Osteocyte (in vitro differentiated cells): ENCODE measurements at regions not wholly inside any gene's neighbourhood (a gene's known extent, or its start where the extent isn't known, plus 50 kb on each side); places are given as distances from the start of the nearest gene placed in this dataset.

Experiments used
- DNase-seq: peaks from one replicate; pipeline ENCODE4 v3.0.0; 2021; ENCODE audit warnings: mixed read lengths; ENCODE audit not compliant: unreplicated experiment; ENCODE audit errors: extremely low spot score
- H3K27ac Mint-ChIP-seq: one replicate; pipeline ENCODE4 v1.8.0; 2021; ENCODE audit warnings: mild to moderate bottlenecking, mixed read lengths; ENCODE audit not compliant: unreplicated experiment
- H3K27me3 Mint-ChIP-seq: one replicate; pipeline ENCODE4 v1.8.0; 2021; ENCODE audit warnings: mixed read lengths; ENCODE audit not compliant: unreplicated experiment
- H3K36me3 Mint-ChIP-seq: one replicate; pipeline ENCODE4 v1.8.0; 2021; ENCODE audit warnings: mixed read lengths; ENCODE audit not compliant: unreplicated experiment
- H3K4me1 Mint-ChIP-seq: one replicate; pipeline ENCODE4 v1.8.0; 2021; ENCODE audit warnings: mixed read lengths; ENCODE audit not compliant: unreplicated experiment
- H3K4me3 Mint-ChIP-seq: one replicate; pipeline ENCODE4 v1.8.0; 2021; ENCODE audit warnings: mild to moderate bottlenecking, moderate library complexity, mixed read lengths; ENCODE audit not compliant: unreplicated experiment
- H3K9me3 Mint-ChIP-seq: one replicate; pipeline ENCODE4 v1.8.0; 2021; ENCODE audit warnings: mixed read lengths; ENCODE audit not compliant: unreplicated experiment
- TF ChIP-seq, protein P1 (sequence below): fragments of 200-600 bp; sonication (generic); IDR thresholded peaks from 2 replicates; pipeline ENCODE4 v1.5.0; 2021; ENCODE audit warnings: antibody characterized with exemption, mild to moderate bottlenecking, moderate library complexity

DNA sequence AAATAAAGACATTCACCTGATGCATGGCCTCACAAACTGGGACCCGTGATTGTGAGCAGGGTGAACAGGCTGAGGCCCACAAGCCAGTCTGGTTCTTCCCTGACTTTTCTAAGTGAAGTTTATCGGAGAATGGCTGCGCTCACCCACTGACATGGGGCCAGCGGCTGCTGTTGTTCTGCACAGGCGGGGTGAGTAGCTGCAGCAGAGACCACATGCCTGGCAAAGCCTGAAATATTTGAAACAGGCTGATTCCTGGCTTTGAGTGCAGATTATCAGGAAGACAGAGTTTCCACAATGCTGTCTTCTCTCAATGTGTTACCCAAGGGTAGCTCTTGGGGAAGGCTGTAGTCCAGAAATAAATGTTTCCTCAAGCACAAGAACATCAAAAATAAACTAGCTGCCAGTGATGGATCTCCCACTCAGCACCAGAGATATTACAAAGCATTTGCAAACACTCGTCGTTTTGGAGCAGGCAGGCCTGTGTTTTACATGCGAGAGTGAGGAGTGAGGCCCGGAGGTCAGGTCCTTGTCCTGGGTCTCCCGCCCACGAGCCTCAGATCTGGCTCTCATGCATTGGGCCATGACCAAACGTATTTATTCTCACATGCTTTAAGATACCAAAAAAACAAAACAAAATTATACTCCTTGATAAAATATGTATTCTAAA, 647.1 kb downstream of the GALR1 start:
- Mint-ChIP-seq H3K4me3 (no peak overlapping the region), H3K36me3 (no peaks in the 10 kb centered on the region), H3K4me1 (peaks cover 3% of the 10 kb centered on the region), H3K27ac (no peak overlapping the region), H3K27me3 (no peaks in the 10 kb centered on the region), H3K9me3 (no peaks in the 10 kb centered on the region)
- no peak for DNase-seq
- TF ChIP-seq, protein P1, sequence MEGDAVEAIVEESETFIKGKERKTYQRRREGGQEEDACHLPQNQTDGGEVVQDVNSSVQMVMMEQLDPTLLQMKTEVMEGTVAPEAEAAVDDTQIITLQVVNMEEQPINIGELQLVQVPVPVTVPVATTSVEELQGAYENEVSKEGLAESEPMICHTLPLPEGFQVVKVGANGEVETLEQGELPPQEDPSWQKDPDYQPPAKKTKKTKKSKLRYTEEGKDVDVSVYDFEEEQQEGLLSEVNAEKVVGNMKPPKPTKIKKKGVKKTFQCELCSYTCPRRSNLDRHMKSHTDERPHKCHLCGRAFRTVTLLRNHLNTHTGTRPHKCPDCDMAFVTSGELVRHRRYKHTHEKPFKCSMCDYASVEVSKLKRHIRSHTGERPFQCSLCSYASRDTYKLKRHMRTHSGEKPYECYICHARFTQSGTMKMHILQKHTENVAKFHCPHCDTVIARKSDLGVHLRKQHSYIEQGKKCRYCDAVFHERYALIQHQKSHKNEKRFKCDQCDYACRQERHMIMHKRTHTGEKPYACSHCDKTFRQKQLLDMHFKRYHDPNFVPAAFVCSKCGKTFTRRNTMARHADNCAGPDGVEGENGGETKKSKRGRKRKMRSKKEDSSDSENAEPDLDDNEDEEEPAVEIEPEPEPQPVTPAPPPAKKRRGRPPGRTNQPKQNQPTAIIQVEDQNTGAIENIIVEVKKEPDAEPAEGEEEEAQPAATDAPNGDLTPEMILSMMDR, result no peak

DNA sequence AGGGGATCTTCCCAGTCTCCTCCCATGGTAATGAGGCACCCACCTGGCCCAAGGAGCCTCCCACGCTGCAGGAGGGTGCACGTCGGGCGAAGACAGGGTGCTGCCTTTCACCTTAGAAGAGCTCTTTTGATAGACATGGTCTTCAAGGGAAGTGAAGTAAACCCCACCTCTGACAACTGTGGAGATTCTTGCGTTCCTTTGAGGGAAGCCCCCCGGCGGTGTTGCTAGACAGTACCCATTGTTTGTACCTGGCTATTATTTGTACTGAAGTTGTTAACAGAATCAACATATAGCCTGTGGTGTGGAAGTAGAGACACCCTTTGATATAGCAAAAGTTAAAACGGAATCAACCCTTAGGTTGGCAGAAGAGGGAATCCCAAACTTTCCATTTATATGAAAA, 648.0 kb downstream of the GALR1 start:
- Mint-ChIP-seq H3K9me3 (no peaks in the 10 kb centered on the region), H3K27ac (no peak overlapping the region), H3K36me3 (no peaks in the 10 kb centered on the region), H3K4me1 (peaks cover 3% of the 10 kb centered on the region), H3K27me3 (no peaks in the 10 kb centered on the region), H3K4me3 (no peak overlapping the region)
- no peak for DNase-seq
- TF ChIP-seq, protein P1, result no peak

DNA sequence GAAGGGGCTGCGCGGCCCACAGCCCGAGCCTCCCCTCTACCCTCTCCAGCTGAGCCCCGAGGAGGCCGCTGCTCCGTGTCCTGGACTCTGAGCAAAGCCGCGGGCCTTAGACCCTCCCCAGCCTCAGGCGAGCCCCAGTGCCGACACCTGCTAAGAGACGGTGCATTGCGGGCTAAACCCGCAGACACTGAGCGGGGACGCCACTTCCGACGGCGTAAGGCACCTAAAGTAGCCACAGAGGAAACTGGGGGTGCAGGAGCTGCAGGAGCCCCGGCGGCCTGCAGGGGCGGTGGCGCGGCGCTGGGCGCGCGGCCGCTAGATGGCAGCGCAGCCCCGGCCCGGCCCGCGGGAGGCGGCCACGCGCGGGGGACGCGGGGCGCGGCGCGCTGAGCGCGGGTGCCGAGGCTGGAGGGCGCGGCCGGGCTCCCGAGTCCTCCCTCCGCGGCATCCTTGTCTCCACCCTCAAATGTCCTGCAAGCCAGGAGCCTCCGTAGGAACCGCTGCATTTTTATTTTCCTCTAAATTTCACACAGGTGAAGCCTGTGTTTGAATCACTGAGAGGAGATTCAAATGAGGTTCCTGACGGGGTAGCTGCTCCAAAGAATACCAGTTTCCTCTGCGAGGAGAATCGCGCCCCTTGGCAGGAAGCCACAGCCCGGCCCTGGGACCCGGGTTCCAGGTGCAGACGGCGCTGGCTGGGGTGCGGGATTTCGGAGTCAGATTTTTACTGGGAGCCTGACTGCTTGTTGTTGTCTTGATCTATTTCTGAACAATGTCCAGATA, 650.5 kb downstream of the GALR1 start:
- H3K36me3 Mint-ChIP-seq, result no peaks in the 10 kb centered on the region
- H3K27ac Mint-ChIP-seq, result no peak overlapping the region
- H3K27me3 Mint-ChIP-seq, result no peaks in the 10 kb centered on the region
- H3K4me3 Mint-ChIP-seq, result peak overlapping the region; percentile 29
- no peak for DNase-seq
- H3K4me1 Mint-ChIP-seq, result peaks cover 3% of the 10 kb centered on the region
- H3K9me3 Mint-ChIP-seq, result no peaks in the 10 kb centered on the region
- TF ChIP-seq, protein P1, result peak; percentile 69

DNA sequence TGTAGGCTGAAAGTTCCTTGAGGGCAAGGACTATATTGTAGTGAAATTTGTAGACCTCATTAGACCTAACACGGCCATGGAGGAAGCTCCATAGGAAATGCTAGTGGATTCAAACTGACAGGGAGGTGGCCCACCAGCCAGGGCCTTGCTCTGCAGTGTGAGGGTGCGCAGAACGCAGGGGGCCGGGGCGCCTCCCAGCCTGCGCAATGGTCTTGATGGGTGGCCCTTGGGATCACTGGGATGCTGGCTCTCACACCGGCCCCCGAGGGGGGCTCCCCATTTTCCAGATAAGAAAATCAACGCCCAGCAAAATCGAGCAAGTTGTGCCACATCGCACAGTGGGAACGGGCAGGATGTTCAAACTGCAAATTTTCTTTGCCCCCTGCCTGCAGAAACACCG, 655.4 kb downstream of the GALR1 start:
- no peak overlapping the region for H3K27ac Mint-ChIP-seq
- no peaks in the 10 kb centered on the region for H3K36me3 Mint-ChIP-seq
- H3K27me3 Mint-ChIP-seq, result no peaks in the 10 kb centered on the region
- H3K4me1 Mint-ChIP-seq, result peaks cover 3% of the 10 kb centered on the region
- no peak for DNase-seq
- TF ChIP-seq, protein P1, result no peak
- no peak overlapping the region for H3K4me3 Mint-ChIP-seq
- H3K9me3 Mint-ChIP-seq, result peaks cover 4% of the 10 kb centered on the region

DNA sequence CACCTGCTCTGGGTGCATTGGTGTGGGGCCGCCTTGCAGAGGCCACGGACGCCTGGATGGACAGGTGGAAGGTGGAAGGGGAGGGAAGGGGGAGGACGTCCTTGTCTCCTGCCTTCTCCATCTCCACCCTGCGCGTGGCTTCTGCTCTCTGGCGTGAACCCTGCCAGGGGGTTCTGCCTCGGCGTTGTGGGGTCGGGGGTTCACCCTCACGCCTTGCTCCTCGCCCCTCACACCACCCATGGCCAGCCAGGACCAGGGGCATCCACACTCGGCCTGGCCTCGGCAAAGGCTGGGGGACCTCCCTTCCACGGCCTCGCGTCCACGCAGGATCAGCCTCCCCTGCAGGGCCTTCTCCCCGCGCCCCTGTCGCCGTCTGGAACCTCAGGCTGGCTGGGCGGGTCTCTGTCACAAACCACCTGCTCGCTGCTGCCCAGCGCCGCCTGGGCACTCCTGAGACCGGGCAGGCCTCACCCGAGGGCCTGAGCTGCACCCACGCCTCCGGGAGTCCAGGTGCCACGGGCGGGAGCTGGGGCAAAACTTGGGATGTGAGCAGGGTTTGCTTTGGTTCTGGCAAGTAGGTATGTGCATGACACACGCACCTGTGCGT, 655.9 kb downstream of the GALR1 start:
- Mint-ChIP-seq H3K27ac (no peak overlapping the region), H3K36me3 (no peaks in the 10 kb centered on the region), H3K4me1 (peaks cover under 1% of the 10 kb centered on the region), H3K9me3 (peaks cover 4% of the 10 kb centered on the region), H3K27me3 (no peaks in the 10 kb centered on the region), H3K4me3 (no peak overlapping the region)
- TF ChIP-seq, protein P1, result no peak
- DNase-seq, result no peak
